ENCODE measurements at regions not wholly inside any gene's neighbourhood (a gene's known extent, or its start where the extent isn't known, plus 50 kb on each side); places are given as distances from the start of the nearest gene placed in this dataset.
"Not testable (repeated sequence)": the region's sequence is repeated elsewhere in the genome, so short reads cannot be mapped to it uniquely, and the experiment has no call there.

- no peak for DNase-seq (ENCODE audit: low read depth in 3 of 3, low spot score in 2 of 3)
These were observed 94.0 kb upstream of the TBL1X start for GRCh38 chrX:9370893-9371292.

GRCh38 chrX:9372866-9373265 is 92.0 kb upstream of the TBL1X start:
- no peak for DNase-seq (ENCODE audit: low read depth in 3 of 3, low spot score in 2 of 3)

GRCh38 chrX:9373789-9374188 is 91.1 kb upstream of the TBL1X start:
- no peak for DNase-seq (ENCODE audit: low read depth in 3 of 3, low spot score in 2 of 3)

- no peak for DNase-seq (ENCODE audit: low read depth in 3 of 3, low spot score in 2 of 3)
These were observed 90.3 kb upstream of the TBL1X start for GRCh38 chrX:9374555-9374954.

GRCh38 chrX:9376111-9376510 is 88.7 kb upstream of the TBL1X start:
- no peak for DNase-seq (ENCODE audit: low read depth in 3 of 3, low spot score in 2 of 3)

GRCh38 chrX:9377216-9377615 is 87.6 kb upstream of the TBL1X start:
- not testable (repeated sequence) for DNase-seq (ENCODE audit: low read depth in 3 of 3, low spot score in 2 of 3)

GRCh38 chrX:9378980-9379696 is 85.7 kb upstream of the TBL1X start:
- DNase-seq (ENCODE audit: low read depth in 3 of 3, low spot score in 2 of 3): no peak

- no peak for DNase-seq (ENCODE audit: low read depth in 3 of 3, low spot score in 2 of 3)
These were observed 84.9 kb upstream of the TBL1X start for GRCh38 chrX:9379697-9380551.

- DNase-seq (ENCODE audit: low read depth in 3 of 3, low spot score in 2 of 3): no peak
These were observed 81.2 kb upstream of the TBL1X start for GRCh38 chrX:9383655-9384054.

- no peak for DNase-seq (ENCODE audit: low read depth in 3 of 3, low spot score in 2 of 3)
These were observed 76.4 kb upstream of the TBL1X start for GRCh38 chrX:9388450-9388849.

- DNase-seq (ENCODE audit: low read depth in 3 of 3, low spot score in 2 of 3): no peak
These were observed 74.7 kb upstream of the TBL1X start for GRCh38 chrX:9390121-9390520.

GRCh38 chrX:9390693-9391368 is 74.0 kb upstream of the TBL1X start:
- no peak for DNase-seq (ENCODE audit: low read depth in 3 of 3, low spot score in 2 of 3)

GRCh38 chrX:9392445-9392844 is 72.4 kb upstream of the TBL1X start:
- DNase-seq (ENCODE audit: low read depth in 3 of 3, low spot score in 2 of 3): no peak

- no peak for DNase-seq (ENCODE audit: low read depth in 3 of 3, low spot score in 2 of 3)
These were observed 71.3 kb upstream of the TBL1X start for GRCh38 chrX:9393571-9393970.

GRCh38 chrX:9394212-9394611 is 70.6 kb upstream of the TBL1X start:
- no peak for DNase-seq (ENCODE audit: low read depth in 3 of 3, low spot score in 2 of 3)

GRCh38 chrX:9396930-9397329 is 67.9 kb upstream of the TBL1X start:
- no peak for DNase-seq (ENCODE audit: low read depth in 3 of 3, low spot score in 2 of 3)

- no peak for DNase-seq (ENCODE audit: low read depth in 3 of 3, low spot score in 2 of 3)
These were observed 63.8 kb upstream of the TBL1X start for GRCh38 chrX:9401051-9401450.

- no peak for DNase-seq (ENCODE audit: low read depth in 3 of 3, low spot score in 2 of 3)
These were observed 61.5 kb upstream of the TBL1X start for GRCh38 chrX:9403374-9403773.

GRCh38 chrX:9405635-9406034 is 59.2 kb upstream of the TBL1X start:
- DNase-seq (ENCODE audit: low read depth in 3 of 3, low spot score in 2 of 3): not testable (repeated sequence)

- DNase-seq (ENCODE audit: low read depth in 3 of 3, low spot score in 2 of 3): not testable (repeated sequence)
These were observed 54.0 kb upstream of the TBL1X start for GRCh38 chrX:9410889-9411288.

GRCh38 chrX:9411682-9412081 is 53.2 kb upstream of the TBL1X start:
- DNase-seq (ENCODE audit: low read depth in 3 of 3, low spot score in 2 of 3): not testable (repeated sequence)

- DNase-seq (ENCODE audit: low read depth in 3 of 3, low spot score in 2 of 3): no peak
These were observed 50.4 kb upstream of the TBL1X start for GRCh38 chrX:9414416-9414815.

All from right renal cortex interstitium (tissue), 3 donors.